Glutamatergic neuron (in vitro differentiated cells): ENCODE measurements at regions not wholly inside any gene's neighbourhood (a gene's known extent, or its start where the extent isn't known, plus 50 kb on each side); places are given as distances from the start of the nearest gene placed in this dataset.

Experiments
- DNase-seq: peaks from one replicate; pipeline ENCODE4 v3.0.0; 2022
- H3K27ac Mint-ChIP-seq: one replicate; pipeline ENCODE4 v1.8.0; 2020; ENCODE audit warnings: mild to moderate bottlenecking, mixed read lengths, inconsistent platforms; ENCODE audit not compliant: unreplicated experiment
- H3K27me3 Mint-ChIP-seq: one replicate; pipeline ENCODE4 v1.8.0; 2020; ENCODE audit warnings: mild to moderate bottlenecking, moderate library complexity, mixed read lengths, inconsistent platforms; ENCODE audit not compliant: unreplicated experiment
- H3K36me3 Mint-ChIP-seq: one replicate; pipeline ENCODE4 v1.8.0; 2020; ENCODE audit warnings: mild to moderate bottlenecking, mixed read lengths, inconsistent platforms; ENCODE audit not compliant: unreplicated experiment
- H3K4me1 Mint-ChIP-seq: one replicate; pipeline ENCODE4 v1.8.0; 2020; ENCODE audit warnings: mild to moderate bottlenecking, low read depth, mixed read lengths, inconsistent platforms; ENCODE audit not compliant: unreplicated experiment
- H3K4me3 Mint-ChIP-seq: one replicate; pipeline ENCODE4 v1.8.0; 2020; ENCODE audit warnings: mild to moderate bottlenecking, mixed read lengths, inconsistent platforms; ENCODE audit not compliant: unreplicated experiment
- H3K9me3 Mint-ChIP-seq: one replicate; pipeline ENCODE4 v1.8.0; 2020; ENCODE audit warnings: mild to moderate bottlenecking, moderate library complexity, mixed read lengths, inconsistent platforms; ENCODE audit not compliant: unreplicated experiment
- TF ChIP-seq, protein P1 (sequence below): fragments of 200-600 bp; sonication (generic); IDR thresholded peaks from one replicate; pipeline ENCODE4 v1.5.0; 2021; ENCODE audit not compliant: partially characterized antibody, unreplicated experiment

DNA sequence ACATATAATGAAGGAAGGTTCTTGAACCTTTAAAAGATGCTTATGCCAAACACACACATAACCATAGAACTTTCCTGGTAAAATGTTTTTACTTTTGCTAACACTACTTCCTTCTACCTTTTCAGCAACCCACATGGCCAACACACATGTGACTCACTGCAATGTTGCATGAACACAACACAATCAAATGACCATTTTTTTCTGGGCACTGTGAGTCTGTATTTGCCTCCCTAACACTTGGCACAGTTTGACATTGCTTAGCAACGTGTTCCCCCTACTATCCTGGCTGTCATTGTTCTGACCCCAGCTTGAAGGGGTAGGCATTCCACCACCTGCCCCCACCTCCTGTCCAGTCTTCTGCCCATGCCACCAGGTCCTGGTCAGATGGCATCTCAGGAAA lies 169.4 kb upstream of the PRNP start:
- no peak overlapping the region for H3K4me3 Mint-ChIP-seq
- TF ChIP-seq, protein P1, sequence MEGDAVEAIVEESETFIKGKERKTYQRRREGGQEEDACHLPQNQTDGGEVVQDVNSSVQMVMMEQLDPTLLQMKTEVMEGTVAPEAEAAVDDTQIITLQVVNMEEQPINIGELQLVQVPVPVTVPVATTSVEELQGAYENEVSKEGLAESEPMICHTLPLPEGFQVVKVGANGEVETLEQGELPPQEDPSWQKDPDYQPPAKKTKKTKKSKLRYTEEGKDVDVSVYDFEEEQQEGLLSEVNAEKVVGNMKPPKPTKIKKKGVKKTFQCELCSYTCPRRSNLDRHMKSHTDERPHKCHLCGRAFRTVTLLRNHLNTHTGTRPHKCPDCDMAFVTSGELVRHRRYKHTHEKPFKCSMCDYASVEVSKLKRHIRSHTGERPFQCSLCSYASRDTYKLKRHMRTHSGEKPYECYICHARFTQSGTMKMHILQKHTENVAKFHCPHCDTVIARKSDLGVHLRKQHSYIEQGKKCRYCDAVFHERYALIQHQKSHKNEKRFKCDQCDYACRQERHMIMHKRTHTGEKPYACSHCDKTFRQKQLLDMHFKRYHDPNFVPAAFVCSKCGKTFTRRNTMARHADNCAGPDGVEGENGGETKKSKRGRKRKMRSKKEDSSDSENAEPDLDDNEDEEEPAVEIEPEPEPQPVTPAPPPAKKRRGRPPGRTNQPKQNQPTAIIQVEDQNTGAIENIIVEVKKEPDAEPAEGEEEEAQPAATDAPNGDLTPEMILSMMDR: no peak
- no peak for DNase-seq
- peaks cover 4% of the 10 kb centered on the region for H3K4me1 Mint-ChIP-seq
- H3K9me3 Mint-ChIP-seq: no peaks in the 10 kb centered on the region
- H3K36me3 Mint-ChIP-seq: peaks cover 5% of the 10 kb centered on the region
- no peak overlapping the region for H3K27ac Mint-ChIP-seq
- peaks cover 2% of the 10 kb centered on the region for H3K27me3 Mint-ChIP-seq

DNA sequence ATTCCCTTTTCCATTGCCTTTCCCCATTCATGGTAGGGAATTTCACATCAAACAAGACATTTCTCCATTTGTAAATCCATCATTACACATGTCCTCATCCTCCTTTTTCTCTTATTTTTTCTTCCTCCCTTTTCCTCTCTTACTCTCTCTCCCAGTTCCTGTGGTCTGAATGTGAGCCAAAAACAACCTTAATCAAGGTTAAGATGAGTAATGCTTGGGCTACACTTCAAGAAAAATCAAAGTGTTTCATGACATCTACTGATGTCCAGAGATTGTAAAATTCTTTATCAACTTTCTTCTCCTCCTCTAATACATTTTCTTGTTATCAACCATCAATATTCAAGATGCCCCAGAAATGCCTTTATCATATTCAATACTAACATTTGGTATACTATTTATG lies 172.5 kb upstream of the PRNP start:
- H3K9me3 Mint-ChIP-seq: no peaks in the 10 kb centered on the region
- H3K4me1 Mint-ChIP-seq: peaks cover 4% of the 10 kb centered on the region
- DNase-seq: no peak
- no peak overlapping the region for H3K4me3 Mint-ChIP-seq
- TF ChIP-seq, protein P1: no peak
- peaks cover 11% of the 10 kb centered on the region for H3K36me3 Mint-ChIP-seq
- peaks cover 2% of the 10 kb centered on the region for H3K27me3 Mint-ChIP-seq
- no peak overlapping the region for H3K27ac Mint-ChIP-seq

DNA sequence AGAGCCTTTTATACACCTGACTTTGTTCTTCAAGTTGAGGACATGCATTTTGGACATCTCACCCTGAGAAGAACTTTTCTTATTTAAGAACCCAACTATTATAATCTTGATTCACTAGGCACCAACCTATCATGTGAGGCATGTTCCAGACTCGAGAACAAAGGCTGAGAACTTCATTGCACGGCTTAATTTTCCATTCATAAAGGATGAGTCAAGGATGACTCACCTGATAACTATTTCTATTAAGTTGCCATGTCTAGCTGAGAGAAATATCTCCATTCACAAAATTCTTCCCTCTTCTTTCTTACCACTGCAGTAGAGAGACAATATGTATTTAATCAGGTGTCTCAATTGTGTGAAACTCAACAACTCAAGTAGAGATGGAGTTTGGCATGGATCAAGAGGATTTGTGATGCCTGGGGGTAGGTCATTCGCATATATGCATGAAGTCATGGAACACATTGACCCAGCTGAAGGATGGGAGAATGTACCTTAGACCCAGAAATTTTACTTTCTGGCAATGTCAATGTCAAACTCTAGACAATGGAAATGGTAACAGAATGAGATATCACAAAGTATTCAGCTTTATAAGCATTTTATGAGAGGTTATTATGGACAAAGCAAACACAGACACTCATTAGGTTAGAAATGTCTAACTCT lies 173.2 kb upstream of the PRNP start:
- DNase-seq: no peak
- H3K4me1 Mint-ChIP-seq: peaks cover 4% of the 10 kb centered on the region
- peaks cover 11% of the 10 kb centered on the region for H3K36me3 Mint-ChIP-seq
- TF ChIP-seq, protein P1: no peak
- H3K4me3 Mint-ChIP-seq: no peak overlapping the region
- H3K9me3 Mint-ChIP-seq: no peaks in the 10 kb centered on the region
- peaks cover 2% of the 10 kb centered on the region for H3K27me3 Mint-ChIP-seq
- no peak overlapping the region for H3K27ac Mint-ChIP-seq

DNA sequence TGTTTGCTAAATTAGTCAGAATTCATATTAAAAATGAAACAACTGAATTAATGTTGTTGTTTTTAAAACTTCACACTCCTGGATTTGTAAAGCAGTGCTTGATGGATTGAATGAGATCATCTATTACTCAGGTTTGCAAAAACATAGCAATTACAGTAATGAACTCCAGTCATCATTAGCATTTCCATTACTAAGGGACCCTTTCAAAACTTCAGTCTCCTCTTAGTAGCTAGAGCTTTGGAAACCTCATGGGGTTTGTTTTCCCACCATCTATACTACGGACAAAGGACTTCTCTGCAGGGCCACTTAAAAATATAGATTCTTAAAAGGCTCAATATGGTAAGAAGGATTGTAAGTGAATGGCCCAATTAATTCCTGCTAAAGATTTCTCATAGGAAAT lies 174.5 kb upstream of the PRNP start:
- Mint-ChIP-seq H3K36me3 (peaks cover 11% of the 10 kb centered on the region), H3K27ac (no peak overlapping the region), H3K4me1 (peaks cover 6% of the 10 kb centered on the region), H3K4me3 (no peak overlapping the region), H3K27me3 (no peaks in the 10 kb centered on the region), H3K9me3 (no peaks in the 10 kb centered on the region)
- TF ChIP-seq, protein P1: no peak
- no peak for DNase-seq

DNA sequence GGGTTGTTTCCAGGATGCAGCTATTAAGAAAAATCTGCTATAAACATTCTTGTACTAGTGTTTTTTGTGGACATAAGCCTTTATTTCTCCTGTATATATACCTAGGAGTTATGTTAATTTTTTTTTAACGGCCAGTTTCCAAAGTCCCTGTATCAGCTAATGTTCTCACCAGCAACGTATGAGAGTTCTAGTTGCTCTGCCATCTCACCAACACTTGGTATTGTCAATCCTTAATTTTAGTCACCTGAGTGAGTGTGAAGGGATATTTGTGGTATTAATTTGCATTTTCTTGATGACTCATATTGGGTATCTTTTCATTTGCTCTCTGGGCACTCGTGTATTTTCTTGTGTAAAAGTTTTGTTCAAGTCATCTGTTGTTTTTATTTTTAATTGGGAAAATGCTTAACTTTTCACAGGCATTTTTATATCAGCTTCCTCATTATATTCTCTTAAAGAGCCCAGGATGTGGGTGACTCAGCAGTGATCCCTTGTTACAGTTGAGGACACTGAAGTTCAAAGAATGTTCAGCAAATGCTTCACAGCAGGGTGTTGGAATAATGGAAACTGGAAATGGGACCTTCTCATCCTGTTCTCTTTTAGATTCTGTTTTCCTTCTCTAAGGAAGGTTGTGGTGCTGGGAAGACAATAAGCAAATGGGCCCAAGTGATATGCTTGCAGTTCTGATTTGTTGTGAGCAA lies 176.3 kb upstream of the PRNP start:
- no peaks in the 10 kb centered on the region for H3K9me3 Mint-ChIP-seq
- peaks cover 6% of the 10 kb centered on the region for H3K4me1 Mint-ChIP-seq
- H3K27ac Mint-ChIP-seq: no peak overlapping the region
- peaks cover 7% of the 10 kb centered on the region for H3K36me3 Mint-ChIP-seq
- DNase-seq: no peak
- no peaks in the 10 kb centered on the region for H3K27me3 Mint-ChIP-seq
- no peak overlapping the region for H3K4me3 Mint-ChIP-seq
- TF ChIP-seq, protein P1: no peak
